VCaP (cell line): ENCODE measurements at regions not wholly inside any gene's neighbourhood (a gene's known extent, or its start where the extent isn't known, plus 50 kb on each side); places are given as distances from the start of the nearest gene placed in this dataset.

ENCODE experiments used
- H3K27ac ChIP-seq: fragments of 450-650 bp; 2 replicates; pipeline ENCODE4 v1.5.1; 2017
- CTCF ChIP-seq: fragments of 450-650 bp; conservative IDR thresholded peaks from 2 replicates; pipeline ENCODE4 v1.5.1; 2017; ENCODE audit warnings: mild to moderate bottlenecking, moderate library complexity

GRCh38 chr12:77741974-77742517 is 88.6 kb upstream of the NAV3 start:
- peak overlapping the region; percentile 4; the same call in 1 of the 2 replicates for H3K27ac ChIP-seq
- no peak for TF ChIP-seq CTCF

GRCh38 chr12:77736219-77736965 is 94.3 kb upstream of the NAV3 start:
- H3K27ac ChIP-seq = no peak overlapping the region
- TF ChIP-seq CTCF = no peak

- TF ChIP-seq CTCF = no peak
- peak overlapping the region; percentile 63 for H3K27ac ChIP-seq
These were observed 96.3 kb upstream of the NAV3 start for GRCh38 chr12:77734214-77734883.

- no peak for TF ChIP-seq CTCF
These were observed 102.7 kb upstream of the NAV3 start for GRCh38 chr12:77728018-77728417.

GRCh38 chr12:77727442-77728001 is 103.2 kb upstream of the NAV3 start:
- H3K27ac ChIP-seq = no peak overlapping the region
- no peak for TF ChIP-seq CTCF

More at GRCh38 chr12:77728018-77728417, 102.7 kb upstream of the NAV3 start:
- H3K27ac ChIP-seq = no peak overlapping the region

GRCh38 chr12:77725611-77726010 is 105.1 kb upstream of the NAV3 start:
- no peak for TF ChIP-seq CTCF

GRCh38 chr12:77724367-77724957 is 106.2 kb upstream of the NAV3 start:
- H3K27ac ChIP-seq = peak overlapping the region; percentile 56
- peak; percentile 90 for TF ChIP-seq CTCF

More at GRCh38 chr12:77725611-77726010, 105.1 kb upstream of the NAV3 start:
- peak overlapping the region; percentile 56; the same call in 1 of the 2 replicates for H3K27ac ChIP-seq
